ENCODE measurements at regions not wholly inside any gene's neighbourhood (a gene's known extent, or its start where the extent isn't known, plus 50 kb on each side); places are given as distances from the start of the nearest gene placed in this dataset.

- DNase-seq: no peak
These were observed 173.8 kb downstream of the BCL11B start for GRCh38 chr14:99098199-99098598.

- DNase-seq: no peak
These were observed 172.8 kb downstream of the BCL11B start for GRCh38 chr14:99099051-99099787.

GRCh38 chr14:99100497-99101270 is 171.3 kb downstream of the BCL11B start:
- DNase-seq: no peak

GRCh38 chr14:99101855-99102461 is 170.0 kb downstream of the BCL11B start:
- DNase-seq: no peak

GRCh38 chr14:99116741-99117295 is 155.2 kb downstream of the BCL11B start:
- DNase-seq: no peak

- DNase-seq: no peak
These were observed 154.3 kb downstream of the BCL11B start for GRCh38 chr14:99117671-99118045.

GRCh38 chr14:99118046-99118721 is 153.8 kb downstream of the BCL11B start:
- no peak for DNase-seq

- no peak for DNase-seq
These were observed 153.1 kb downstream of the BCL11B start for GRCh38 chr14:99118946-99119345.
